Stimulated activated CD4-positive, alpha-beta T cell treated with anti-CD3 and anti-CD28 coated beads, Interleukin-4, amount 100 ng/mL, for 48 hours (primary cell): ENCODE measurements at regions not wholly inside any gene's neighbourhood (a gene's known extent, or its start where the extent isn't known, plus 50 kb on each side); places are given as distances from the start of the nearest gene placed in this dataset.
"Not testable (repeated sequence)": the region's sequence is repeated elsewhere in the genome, so short reads cannot be mapped to it uniquely, and the experiment has no call there.

ENCODE experiments used
- DNase-seq, 2 donors: peaks; one replicate each; pipeline ENCODE4 v3.0.0-alpha.2; 2020; ENCODE audit warnings: low read depth in 2 of 2

- no peak for DNase-seq
Measured at GRCh38 chr2:16109368-16109820, 169.0 kb downstream of the MYCN start.

- DNase-seq, result no peak
Measured at GRCh38 chr2:16107246-16107645, 166.9 kb downstream of the MYCN start.

GRCh38 chr2:16106619-16107018 lies 166.3 kb downstream of the MYCN start:
- DNase-seq, result no peak

- DNase-seq, result no peak
Measured at GRCh38 chr2:16105669-16106281, 165.4 kb downstream of the MYCN start.

GRCh38 chr2:16104949-16105668 lies 164.8 kb downstream of the MYCN start:
- DNase-seq, result no peak

GRCh38 chr2:16104315-16104948 lies 164.1 kb downstream of the MYCN start:
- no peak for DNase-seq

GRCh38 chr2:16103614-16104314 lies 163.4 kb downstream of the MYCN start:
- no peak for DNase-seq

GRCh38 chr2:16102976-16103380 lies 162.6 kb downstream of the MYCN start:
- no peak for DNase-seq

GRCh38 chr2:16102358-16102975 lies 162.1 kb downstream of the MYCN start:
- no peak for DNase-seq

- DNase-seq, result no peak
Measured at GRCh38 chr2:16101196-16101595, 160.8 kb downstream of the MYCN start.

- no peak for DNase-seq
Measured at GRCh38 chr2:16100006-16100405, 159.7 kb downstream of the MYCN start.

GRCh38 chr2:16099326-16099725 lies 159.0 kb downstream of the MYCN start:
- no peak for DNase-seq

GRCh38 chr2:16096962-16097361 lies 156.6 kb downstream of the MYCN start:
- DNase-seq, result no peak

- DNase-seq, result not testable (repeated sequence)
Measured at GRCh38 chr2:16095483-16095882, 155.1 kb downstream of the MYCN start.

- DNase-seq, result no peak
Measured at GRCh38 chr2:16094811-16095210, 154.5 kb downstream of the MYCN start.

GRCh38 chr2:16093639-16094529 lies 153.5 kb downstream of the MYCN start:
- no peak for DNase-seq

GRCh38 chr2:16092861-16093638 lies 152.7 kb downstream of the MYCN start:
- DNase-seq, result no peak

- no peak for DNase-seq
Measured at GRCh38 chr2:16091576-16092282, 151.4 kb downstream of the MYCN start.
